ENCODE measurements at regions not wholly inside any gene's neighbourhood (a gene's known extent, or its start where the extent isn't known, plus 50 kb on each side); places are given as distances from the start of the nearest gene placed in this dataset.

DNA sequence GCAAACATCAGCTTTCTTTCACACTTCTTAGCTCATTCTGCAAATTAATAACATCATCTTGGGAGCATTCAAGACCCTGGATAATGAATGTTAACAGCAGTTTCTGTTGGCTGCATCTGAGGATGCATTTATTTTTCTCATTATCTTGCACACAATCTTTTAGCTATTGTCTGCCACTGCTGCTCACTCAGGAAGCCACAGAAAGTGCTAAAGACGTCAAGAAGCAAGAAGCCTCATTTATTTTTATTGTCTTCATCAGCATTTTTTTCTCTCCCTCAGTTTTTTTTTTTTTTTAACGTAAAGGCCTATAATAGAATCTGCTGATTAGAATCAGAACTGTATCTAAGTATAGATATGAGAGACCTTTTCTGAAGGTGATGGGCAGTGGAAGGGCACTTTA is 1339.4 kb downstream of the FAM181B start:
- Histone ChIP-seq H3K36me3 (ENCODE audit: insufficient read depth, low read length) (no peaks in the 10 kb centered on the region), H3K79me2 (ENCODE audit: insufficient read depth, low read depth, low read length) (no peaks in the 10 kb centered on the region), H3K9me2 (ENCODE audit: insufficient read depth, low read length) (no peaks in the 10 kb centered on the region), H3K9me3 (ENCODE audit: low read length) (no peaks in the 10 kb centered on the region), H4K20me1 (ENCODE audit: insufficient read depth, low read length) (no peaks in the 10 kb centered on the region), H3K4me2 (ENCODE audit: low read length) (no peak overlapping the region), H3K27ac (ENCODE audit: low read depth, low read length, poor library complexity, severe bottlenecking) (no peak overlapping the region), H3K4me3 (ENCODE audit: low read depth, low read length, poor library complexity, severe bottlenecking) (no peak overlapping the region), H3K4me1 (ENCODE audit: insufficient read depth, low read length, poor library complexity, severe bottlenecking) (no peaks in the 10 kb centered on the region), H2AFZ (ENCODE audit: low read length) (no peak overlapping the region)
- intact Hi-C loops (cut with micrococcal nuclease; ENCODE audit: unreplicated experiment), result no loop called here
- POLR2A ChIA-PET, result interaction anchor here (1.0 to 1.1 kb wide), 2 partner anchors 12 to 26 kb away, joined by 3 read pairs; no protein-coding TSS in a partner anchor
- no peak for DNase-seq (ENCODE audit: low spot score)
- TF ChIP-seq, protein P1, sequence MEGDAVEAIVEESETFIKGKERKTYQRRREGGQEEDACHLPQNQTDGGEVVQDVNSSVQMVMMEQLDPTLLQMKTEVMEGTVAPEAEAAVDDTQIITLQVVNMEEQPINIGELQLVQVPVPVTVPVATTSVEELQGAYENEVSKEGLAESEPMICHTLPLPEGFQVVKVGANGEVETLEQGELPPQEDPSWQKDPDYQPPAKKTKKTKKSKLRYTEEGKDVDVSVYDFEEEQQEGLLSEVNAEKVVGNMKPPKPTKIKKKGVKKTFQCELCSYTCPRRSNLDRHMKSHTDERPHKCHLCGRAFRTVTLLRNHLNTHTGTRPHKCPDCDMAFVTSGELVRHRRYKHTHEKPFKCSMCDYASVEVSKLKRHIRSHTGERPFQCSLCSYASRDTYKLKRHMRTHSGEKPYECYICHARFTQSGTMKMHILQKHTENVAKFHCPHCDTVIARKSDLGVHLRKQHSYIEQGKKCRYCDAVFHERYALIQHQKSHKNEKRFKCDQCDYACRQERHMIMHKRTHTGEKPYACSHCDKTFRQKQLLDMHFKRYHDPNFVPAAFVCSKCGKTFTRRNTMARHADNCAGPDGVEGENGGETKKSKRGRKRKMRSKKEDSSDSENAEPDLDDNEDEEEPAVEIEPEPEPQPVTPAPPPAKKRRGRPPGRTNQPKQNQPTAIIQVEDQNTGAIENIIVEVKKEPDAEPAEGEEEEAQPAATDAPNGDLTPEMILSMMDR (conservative IDR thresholded peaks at IDR 0.05; ENCODE audit: low read length), result no peak
- TF ChIP-seq EZH2phosphoT487 (IDR thresholded peaks at IDR 0.05; ENCODE audit: borderline replicate concordance, low read depth, low read length), result no peak
- no TSS peak for BruUV-seq (replicated peaks)
- CTCF ChIA-PET (ENCODE audit: unreplicated experiment), result no interaction called here

DNA sequence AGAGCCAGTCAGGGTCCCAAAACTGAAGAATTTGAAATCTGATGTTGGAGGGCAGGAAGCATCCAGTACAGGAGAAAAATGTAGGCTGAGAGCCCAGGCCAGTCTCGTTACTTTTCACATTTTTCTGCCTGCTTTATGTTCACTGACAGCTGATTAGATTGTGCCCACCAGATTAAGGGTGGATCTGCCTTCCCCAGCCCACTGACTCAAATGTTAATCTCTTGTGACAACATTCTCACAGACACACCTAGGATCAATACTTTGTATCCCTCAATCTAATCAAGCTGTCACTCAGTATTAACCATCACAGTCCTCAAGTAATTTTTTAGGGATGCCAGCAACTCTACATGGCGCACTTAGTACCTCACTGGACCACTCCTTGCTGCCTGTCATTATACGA is 1345.3 kb downstream of the FAM181B start:
- Histone ChIP-seq H3K79me2 (ENCODE audit: insufficient read depth, low read depth, low read length) (no peaks in the 10 kb centered on the region), H4K20me1 (ENCODE audit: insufficient read depth, low read length) (no peaks in the 10 kb centered on the region), H3K4me1 (ENCODE audit: insufficient read depth, low read length, poor library complexity, severe bottlenecking) (no peaks in the 10 kb centered on the region), H3K36me3 (ENCODE audit: insufficient read depth, low read length) (no peaks in the 10 kb centered on the region), H3K4me3 (ENCODE audit: low read depth, low read length, poor library complexity, severe bottlenecking) (no peak overlapping the region), H3K27ac (ENCODE audit: low read depth, low read length, poor library complexity, severe bottlenecking) (no peak overlapping the region), H3K9me3 (ENCODE audit: low read length) (no peaks in the 10 kb centered on the region), H3K4me2 (ENCODE audit: low read length) (no peak overlapping the region), H2AFZ (ENCODE audit: low read length) (no peak overlapping the region), H3K9me2 (ENCODE audit: insufficient read depth, low read length) (no peaks in the 10 kb centered on the region)
- CTCF ChIA-PET (ENCODE audit: unreplicated experiment), result no interaction called here
- intact Hi-C loops (cut with micrococcal nuclease; ENCODE audit: unreplicated experiment), result no loop called here
- TF ChIP-seq, protein P1 (conservative IDR thresholded peaks at IDR 0.05; ENCODE audit: low read length), result no peak
- no peak for TF ChIP-seq EZH2phosphoT487 (IDR thresholded peaks at IDR 0.05; ENCODE audit: borderline replicate concordance, low read depth, low read length)
- POLR2A ChIA-PET, result interaction anchor here (1.0 kb wide), 1 partner anchor 9 kb away, joined by 3 read pairs; no protein-coding TSS in a partner anchor
- no peak for DNase-seq (ENCODE audit: low spot score)
- no TSS peak for BruUV-seq (replicated peaks)

DNA sequence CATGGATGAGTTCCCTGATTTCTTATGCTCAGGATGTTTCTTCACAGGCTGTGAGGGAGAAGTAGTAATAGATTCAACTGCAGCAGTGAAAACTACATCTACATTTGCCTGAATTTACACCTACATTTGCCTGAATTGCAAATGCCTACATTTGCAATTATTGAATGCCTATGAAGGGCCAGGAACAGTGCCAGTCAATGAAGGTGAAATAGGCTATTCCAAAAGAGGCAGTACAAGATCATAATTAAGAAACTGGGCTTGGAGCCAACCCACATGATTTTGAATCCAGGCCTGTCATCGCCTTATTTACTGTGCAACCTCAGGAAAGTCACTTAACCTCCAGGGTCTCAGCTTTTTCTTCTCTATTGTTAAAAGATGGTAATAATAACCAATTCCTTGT is 1353.3 kb downstream of the FAM181B start:
- H4K20me1 ChIP-seq (ENCODE audit: insufficient read depth, low read length), result no peaks in the 10 kb centered on the region
- H3K9me3 ChIP-seq (ENCODE audit: low read length), result no peaks in the 10 kb centered on the region
- TF ChIP-seq, protein P1 (conservative IDR thresholded peaks at IDR 0.05; ENCODE audit: low read length), result no peak
- no peak for TF ChIP-seq EZH2phosphoT487 (IDR thresholded peaks at IDR 0.05; ENCODE audit: borderline replicate concordance, low read depth, low read length)
- intact Hi-C loops (cut with micrococcal nuclease; ENCODE audit: unreplicated experiment), result no loop called here
- H3K4me1 ChIP-seq (ENCODE audit: insufficient read depth, low read length, poor library complexity, severe bottlenecking), result no peaks in the 10 kb centered on the region
- no peak overlapping the region for H3K4me2 ChIP-seq (ENCODE audit: low read length)
- CTCF ChIA-PET (ENCODE audit: unreplicated experiment), result no interaction called here
- no peak overlapping the region for H3K4me3 ChIP-seq (ENCODE audit: low read depth, low read length, poor library complexity, severe bottlenecking)
- no peak for DNase-seq (ENCODE audit: low spot score)
- BruUV-seq (replicated peaks), result no TSS peak
- no peak overlapping the region for H3K27ac ChIP-seq (ENCODE audit: low read depth, low read length, poor library complexity, severe bottlenecking)
- H3K9me2 ChIP-seq (ENCODE audit: insufficient read depth, low read length), result no peaks in the 10 kb centered on the region
- no peak overlapping the region for H2AFZ ChIP-seq (ENCODE audit: low read length)
- H3K79me2 ChIP-seq (ENCODE audit: insufficient read depth, low read depth, low read length), result no peaks in the 10 kb centered on the region
- POLR2A ChIA-PET, result no interaction called here
- H3K36me3 ChIP-seq (ENCODE audit: insufficient read depth, low read length), result no peaks in the 10 kb centered on the region
